ENCODE measurements at regions not wholly inside any gene's neighbourhood (a gene's known extent, or its start where the extent isn't known, plus 50 kb on each side); places are given as distances from the start of the nearest gene placed in this dataset.
A peak's percentile ranks its signal among the peaks of the same experiment; 100 is the strongest.

GRCh38 chrX:40434947-40435346 is 145.8 kb upstream of the ATP6AP2 start:
- WGBS, 2 donors, result 41 to 49% methylated on average over 14 of the region's 14 CpGs
- no peak overlapping the region for H3K27ac ChIP-seq
- TF ChIP-seq, protein P1, sequence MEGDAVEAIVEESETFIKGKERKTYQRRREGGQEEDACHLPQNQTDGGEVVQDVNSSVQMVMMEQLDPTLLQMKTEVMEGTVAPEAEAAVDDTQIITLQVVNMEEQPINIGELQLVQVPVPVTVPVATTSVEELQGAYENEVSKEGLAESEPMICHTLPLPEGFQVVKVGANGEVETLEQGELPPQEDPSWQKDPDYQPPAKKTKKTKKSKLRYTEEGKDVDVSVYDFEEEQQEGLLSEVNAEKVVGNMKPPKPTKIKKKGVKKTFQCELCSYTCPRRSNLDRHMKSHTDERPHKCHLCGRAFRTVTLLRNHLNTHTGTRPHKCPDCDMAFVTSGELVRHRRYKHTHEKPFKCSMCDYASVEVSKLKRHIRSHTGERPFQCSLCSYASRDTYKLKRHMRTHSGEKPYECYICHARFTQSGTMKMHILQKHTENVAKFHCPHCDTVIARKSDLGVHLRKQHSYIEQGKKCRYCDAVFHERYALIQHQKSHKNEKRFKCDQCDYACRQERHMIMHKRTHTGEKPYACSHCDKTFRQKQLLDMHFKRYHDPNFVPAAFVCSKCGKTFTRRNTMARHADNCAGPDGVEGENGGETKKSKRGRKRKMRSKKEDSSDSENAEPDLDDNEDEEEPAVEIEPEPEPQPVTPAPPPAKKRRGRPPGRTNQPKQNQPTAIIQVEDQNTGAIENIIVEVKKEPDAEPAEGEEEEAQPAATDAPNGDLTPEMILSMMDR (IDR thresholded peaks at IDR 0.05), result no peak

GRCh38 chrX:40434443-40434842 is 146.3 kb upstream of the ATP6AP2 start:
- intact Hi-C loops (cut with DNase I), result no loop called here
- Histone ChIP-seq H3K9me3 (peaks cover 0 to 13% (median 0%) of the 10 kb centered on the region in 11 donors), H3K27ac (no peak overlapping the region), H3K4me3 (peak overlapping the region in 1 of 10 donors; percentile 11), H3K36me3 (no peaks in the 10 kb centered on the region), H3K27me3 (peaks cover 0 to 42% (median 0%) of the 10 kb centered on the region in 7 donors), H3K4me1 (peaks cover 0 to 4% (median 0%) of the 10 kb centered on the region in 9 donors)
- DNase-seq (no peak), ATAC-seq (no peak)
- TF ChIP-seq, protein P1 (IDR thresholded peaks at IDR 0.05), result no peak
- 68 to 79% methylated on average over 6 of the region's 6 CpGs for WGBS, 2 donors

More at GRCh38 chrX:40434947-40435346, 145.8 kb upstream of the ATP6AP2 start:
- Histone ChIP-seq H3K27me3 (peaks cover 0 to 42% (median 0%) of the 10 kb centered on the region in 7 donors), H3K4me1 (peaks cover 0 to 4% (median 0%) of the 10 kb centered on the region in 9 donors), H3K4me3 (peak overlapping the region in 1 of 10 donors; percentile 11), H3K9me3 (peaks cover 0 to 8% (median 0%) of the 10 kb centered on the region in 11 donors), H3K36me3 (no peaks in the 10 kb centered on the region)
- DNase-seq, result no peak
- ATAC-seq, result peak in 5 of 8 donors; percentile 28 to 74 (median 50)
- intact Hi-C loops (cut with DNase I), result no loop called here

DNA sequence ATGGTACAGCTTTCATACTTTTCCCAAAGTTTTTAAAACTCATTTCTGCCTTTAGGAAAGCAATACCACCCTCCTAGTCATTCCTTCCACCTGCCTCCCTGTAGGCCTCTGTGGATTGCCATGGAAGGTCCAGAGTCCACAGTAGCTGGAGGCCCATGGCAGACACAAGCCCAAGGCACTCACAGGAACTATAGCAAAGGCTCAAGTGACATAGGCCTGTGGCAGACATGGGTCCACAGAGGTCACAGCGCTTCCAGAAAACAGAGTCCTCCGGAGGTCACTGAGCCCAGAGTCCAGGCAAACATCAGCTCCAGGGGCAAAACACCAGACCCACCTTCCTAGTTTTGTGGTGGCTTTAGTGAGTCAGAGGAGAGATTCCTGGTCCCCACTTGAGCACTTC is 147.6 kb upstream of the ATP6AP2 start:
- intact Hi-C loops (cut with DNase I), result no loop called here
- no peak for DNase-seq
- Histone ChIP-seq H3K4me3 (no peak overlapping the region), H3K9me3 (peaks cover 0 to 26% (median 0%) of the 10 kb centered on the region in 11 donors), H3K27me3 (peaks cover 0 to 43% (median 0%) of the 10 kb centered on the region in 7 donors), H3K27ac (no peak overlapping the region), H3K4me1 (peaks cover 0 to 4% (median 0%) of the 10 kb centered on the region in 9 donors), H3K36me3 (no peaks in the 10 kb centered on the region)
- WGBS, 2 donors, result 100% methylated on average over 2 of the region's 2 CpGs
- no peak for ATAC-seq
- TF ChIP-seq, protein P1 (IDR thresholded peaks at IDR 0.05), result no peak

DNA sequence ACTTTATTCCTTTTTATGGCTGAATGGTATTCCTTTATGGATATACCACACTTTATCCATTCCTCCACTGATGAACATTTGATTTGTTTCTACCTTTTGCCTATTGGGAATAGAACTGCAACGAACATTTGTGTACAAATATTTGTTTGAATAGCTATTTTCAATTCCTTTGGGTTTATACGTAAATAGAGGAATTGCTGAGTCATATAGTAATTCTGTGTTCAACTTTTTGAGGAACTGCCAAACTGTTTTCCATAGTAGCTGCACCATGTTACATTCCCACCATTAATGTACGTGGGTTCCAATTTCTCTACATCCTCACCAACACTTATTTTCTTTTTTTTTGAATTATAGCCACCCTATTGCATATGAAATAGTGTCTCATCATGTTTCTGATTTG is 156.5 kb upstream of the ATP6AP2 start:
- DNase-seq (no peak), ATAC-seq (no peak)
- H3K36me3 ChIP-seq, result no peaks in the 10 kb centered on the region
- H3K4me3 ChIP-seq, result no peak overlapping the region
- H3K27me3 ChIP-seq, result peaks cover 0 to 34% (median 0%) of the 10 kb centered on the region in 7 donors
- H3K4me1 ChIP-seq, result peaks cover 0 to 3% (median 0%) of the 10 kb centered on the region in 9 donors
- TF ChIP-seq, protein P1 (IDR thresholded peaks at IDR 0.05), result no peak
- no peak overlapping the region for H3K27ac ChIP-seq
- peaks cover 0 to 29% (median 0%) of the 10 kb centered on the region in 11 donors for H3K9me3 ChIP-seq
- 77 to 83% methylated on average over 3 of the region's 3 CpGs for WGBS, 2 donors
- intact Hi-C loops (cut with DNase I), result no loop called here
